MM.1S (cell line): ENCODE measurements at regions not wholly inside any gene's neighbourhood (a gene's known extent, or its start where the extent isn't known, plus 50 kb on each side); places are given as distances from the start of the nearest gene placed in this dataset.

Experiments
- DNase-seq: peaks from one replicate; pipeline ENCODE4 v3.0.0-alpha.2; 2015
- H2AFZ ChIP-seq: fragments of 300-600 bp; sonication (generic); 2 replicates; pipeline ENCODE4 v1.6.0; 2016; ENCODE audit warnings: antibody characterized with exemption, low read length
- H3F3A ChIP-seq: fragments of 300-600 bp; sonication (generic); 2 replicates; pipeline ENCODE4 v1.6.1; 2016; ENCODE audit warnings: mild to moderate bottlenecking, antibody characterized with exemption, low read length, moderate library complexity, mixed read lengths; ENCODE audit not compliant: insufficient read depth
- H3K27ac ChIP-seq: fragments of 300-600 bp; sonication (generic); 2 replicates; pipeline ENCODE4 v1.5.1; 2016; ENCODE audit warnings: mild to moderate bottlenecking, low read length
- H3K27me3 ChIP-seq: fragments of 300-600 bp; sonication (generic); replicated peaks from 2 replicates; pipeline ENCODE4 v1.6.0; 2016; ENCODE audit warnings: low read length; ENCODE audit not compliant: insufficient read depth
- H3K36me3 ChIP-seq: fragments of 300-600 bp; sonication (generic); replicated peaks from 2 replicates; pipeline ENCODE4 v1.6.1; 2016; ENCODE audit warnings: mild to moderate bottlenecking, low read length, mixed read lengths; ENCODE audit not compliant: insufficient read depth
- H3K4me1 ChIP-seq: fragments of 300-600 bp; sonication (generic); 2 replicates; pipeline ENCODE4 v1.6.1; 2016; ENCODE audit warnings: low read length, mixed read lengths
- H3K4me2 ChIP-seq: fragments of 300-600 bp; sonication (generic); 2 replicates; pipeline ENCODE4 v1.6.0; 2016; ENCODE audit warnings: low read depth, low read length
- H3K4me3 ChIP-seq: fragments of 300-600 bp; sonication (generic); 2 replicates; pipeline ENCODE4 v1.5.1; 2016; ENCODE audit warnings: low read length, mixed read lengths
- H3K79me2 ChIP-seq: fragments of 300-600 bp; sonication (generic); 2 replicates; pipeline ENCODE4 v1.6.1; 2016; ENCODE audit warnings: mixed run types, low read length, mixed read lengths
- H3K9ac ChIP-seq: fragments of 300-600 bp; sonication (generic); 2 replicates; pipeline ENCODE4 v1.6.1; 2016; ENCODE audit warnings: low read length, mixed read lengths
- H3K9me2 ChIP-seq: fragments of 300-600 bp; sonication (generic); replicated peaks from 2 replicates; pipeline ENCODE4 v1.6.1; 2016; ENCODE audit warnings: mild to moderate bottlenecking, low read length, mixed read lengths; ENCODE audit not compliant: insufficient read depth
- H3K9me3 ChIP-seq: fragments of 300-600 bp; sonication (generic); replicated peaks from 2 replicates; pipeline ENCODE4 v1.6.1; 2016; ENCODE audit warnings: mild to moderate bottlenecking, low read length, mixed read lengths; ENCODE audit not compliant: insufficient read depth
- H4K20me1 ChIP-seq: fragments of 300-600 bp; sonication (generic); 2 replicates; pipeline ENCODE4 v1.6.1; 2016; ENCODE audit warnings: mild to moderate bottlenecking, low read length, moderate library complexity, mixed read lengths; ENCODE audit not compliant: insufficient read depth
- EZH2 ChIP-seq: fragments of 300-600 bp; sonication (generic); optimal IDR thresholded peaks from 2 replicates; pipeline ENCODE3; 2017; ENCODE audit warnings: low read depth, mild to moderate bottlenecking, antibody characterized with exemption, low read length, mixed read lengths
- EZH2phosphoT487 ChIP-seq: fragments of 300-600 bp; sonication (generic); IDR thresholded peaks from 2 replicates; pipeline ENCODE4 v1.6.1; 2018; ENCODE audit warnings: antibody characterized with exemption, low read length
- TF ChIP-seq, protein P1 (sequence below): fragments of 300-600 bp; sonication (generic); IDR thresholded peaks from 2 replicates; pipeline ENCODE4 v1.5.1; 2016; ENCODE audit warnings: antibody characterized with exemption, low read length, mixed read lengths

DNA sequence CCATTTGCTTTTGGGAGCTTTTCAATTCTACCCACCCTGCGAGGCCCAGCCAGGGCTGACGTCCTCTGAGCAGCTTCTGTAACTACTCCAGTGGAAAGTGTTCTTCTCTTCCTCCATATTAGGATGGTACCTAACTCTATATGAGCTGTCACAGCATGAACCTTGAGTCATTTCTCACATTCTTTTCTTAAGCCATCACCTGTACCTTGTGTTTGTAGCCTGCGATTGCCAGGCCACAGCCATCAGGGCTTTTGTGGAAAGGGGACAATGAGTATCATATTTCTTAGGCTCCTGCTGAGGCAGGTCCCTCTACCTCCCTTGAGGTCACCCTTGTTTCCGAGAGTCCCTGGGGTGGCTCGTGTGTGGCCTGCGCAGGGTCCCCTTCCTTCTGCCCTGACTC is 144.5 kb upstream of the DLX2 start:
- H3K9ac ChIP-seq = no peak overlapping the region
- H3K4me2 ChIP-seq = no peak overlapping the region
- no peak for DNase-seq
- no peak overlapping the region for H3K27ac ChIP-seq
- H3F3A ChIP-seq = no peaks in the 10 kb centered on the region
- no peaks in the 10 kb centered on the region for H3K9me3 ChIP-seq
- no peak overlapping the region for H2AFZ ChIP-seq
- no peaks in the 10 kb centered on the region for H3K27me3 ChIP-seq
- H3K4me3 ChIP-seq = no peak overlapping the region
- no peaks in the 10 kb centered on the region for H3K79me2 ChIP-seq
- H3K36me3 ChIP-seq = no peaks in the 10 kb centered on the region
- TF ChIP-seq EZH2 (no peak), EZH2phosphoT487 (no peak)
- TF ChIP-seq, protein P1, sequence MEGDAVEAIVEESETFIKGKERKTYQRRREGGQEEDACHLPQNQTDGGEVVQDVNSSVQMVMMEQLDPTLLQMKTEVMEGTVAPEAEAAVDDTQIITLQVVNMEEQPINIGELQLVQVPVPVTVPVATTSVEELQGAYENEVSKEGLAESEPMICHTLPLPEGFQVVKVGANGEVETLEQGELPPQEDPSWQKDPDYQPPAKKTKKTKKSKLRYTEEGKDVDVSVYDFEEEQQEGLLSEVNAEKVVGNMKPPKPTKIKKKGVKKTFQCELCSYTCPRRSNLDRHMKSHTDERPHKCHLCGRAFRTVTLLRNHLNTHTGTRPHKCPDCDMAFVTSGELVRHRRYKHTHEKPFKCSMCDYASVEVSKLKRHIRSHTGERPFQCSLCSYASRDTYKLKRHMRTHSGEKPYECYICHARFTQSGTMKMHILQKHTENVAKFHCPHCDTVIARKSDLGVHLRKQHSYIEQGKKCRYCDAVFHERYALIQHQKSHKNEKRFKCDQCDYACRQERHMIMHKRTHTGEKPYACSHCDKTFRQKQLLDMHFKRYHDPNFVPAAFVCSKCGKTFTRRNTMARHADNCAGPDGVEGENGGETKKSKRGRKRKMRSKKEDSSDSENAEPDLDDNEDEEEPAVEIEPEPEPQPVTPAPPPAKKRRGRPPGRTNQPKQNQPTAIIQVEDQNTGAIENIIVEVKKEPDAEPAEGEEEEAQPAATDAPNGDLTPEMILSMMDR = no peak
- H3K9me2 ChIP-seq = no peaks in the 10 kb centered on the region
- H4K20me1 ChIP-seq = no peaks in the 10 kb centered on the region
- no peaks in the 10 kb centered on the region for H3K4me1 ChIP-seq

DNA sequence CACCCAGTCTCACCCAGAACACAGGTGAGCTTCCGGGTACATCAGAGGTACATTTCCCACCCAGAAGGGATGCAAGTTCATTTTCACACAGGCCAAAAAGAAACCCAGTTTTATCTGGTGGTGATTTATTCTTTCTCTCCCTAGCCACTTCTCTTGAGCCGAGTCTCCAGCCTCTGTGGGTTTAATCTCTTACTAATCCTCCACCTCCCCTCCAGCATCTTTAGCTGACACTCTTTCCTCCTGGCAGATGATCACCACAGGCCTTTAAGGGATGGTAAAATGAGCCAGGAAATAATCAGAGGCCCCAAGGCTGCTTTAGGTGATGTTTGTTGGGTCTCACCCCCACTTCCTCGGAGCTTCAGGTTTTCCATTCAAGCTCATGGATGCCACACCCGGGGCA is 145.7 kb upstream of the DLX2 start:
- Histone ChIP-seq H2AFZ (no peak overlapping the region), H3K27ac (no peak overlapping the region)
- TF ChIP-seq, protein P1 = no peak
- no peak for TF ChIP-seq EZH2phosphoT487
- no peak for TF ChIP-seq EZH2

DNA sequence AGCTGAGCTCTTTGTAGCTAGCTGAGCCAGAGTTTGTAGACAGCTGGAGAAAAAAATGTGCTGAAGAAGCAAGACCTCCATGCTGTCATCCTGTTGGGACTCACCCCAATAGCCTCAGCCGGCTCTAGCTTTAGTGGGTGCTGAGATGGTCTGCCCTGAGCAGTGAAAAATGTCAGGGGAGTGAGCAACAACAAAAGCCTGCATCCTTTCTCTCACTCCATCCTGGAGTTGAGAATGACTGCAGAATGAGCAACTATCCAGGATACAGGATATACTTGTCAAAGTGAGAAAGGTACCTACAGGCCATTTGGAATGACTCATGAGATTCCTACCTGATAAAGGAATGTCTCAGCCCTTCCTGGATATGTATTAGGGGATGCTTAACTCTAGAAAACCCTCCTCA is 146.1 kb upstream of the DLX2 start:
- Histone ChIP-seq H3K4me2 (no peak overlapping the region), H4K20me1 (no peaks in the 10 kb centered on the region), H3K79me2 (no peaks in the 10 kb centered on the region), H3K9ac (no peak overlapping the region), H3K27ac (no peak overlapping the region), H2AFZ (no peak overlapping the region), H3K4me1 (no peaks in the 10 kb centered on the region), H3K36me3 (no peaks in the 10 kb centered on the region), H3K27me3 (no peaks in the 10 kb centered on the region), H3K4me3 (no peak overlapping the region), H3K9me3 (no peaks in the 10 kb centered on the region), H3K9me2 (no peaks in the 10 kb centered on the region), H3F3A (no peaks in the 10 kb centered on the region)
- DNase-seq = no peak
- no peak for TF ChIP-seq EZH2
- TF ChIP-seq EZH2phosphoT487 = no peak
- TF ChIP-seq, protein P1 = no peak

More for the DNA sequence above, 145.7 kb upstream of the DLX2 start:
- no peak for DNase-seq
- no peaks in the 10 kb centered on the region for H4K20me1 ChIP-seq
- no peak overlapping the region for H3K9ac ChIP-seq
- H3K9me3 ChIP-seq = no peaks in the 10 kb centered on the region
- no peaks in the 10 kb centered on the region for H3K79me2 ChIP-seq
- H3K4me2 ChIP-seq = no peak overlapping the region
- H3K36me3 ChIP-seq = no peaks in the 10 kb centered on the region
- no peaks in the 10 kb centered on the region for H3K9me2 ChIP-seq
- no peak overlapping the region for H3K4me3 ChIP-seq
- H3K27me3 ChIP-seq = no peaks in the 10 kb centered on the region
- no peaks in the 10 kb centered on the region for H3F3A ChIP-seq
- no peaks in the 10 kb centered on the region for H3K4me1 ChIP-seq
